Ovary (tissue), 7 donors: ENCODE measurements at regions not wholly inside any gene's neighbourhood (a gene's known extent, or its start where the extent isn't known, plus 50 kb on each side); places are given as distances from the start of the nearest gene placed in this dataset.

Source experiments
- DNase-seq, 5 donors: peaks; one replicate each; pipeline ENCODE4 v3.0.0-alpha.2; 2019 to 2020
- H3K27ac ChIP-seq, 2 donors: fragments of 200-600 bp; one replicate each; pipeline versions ENCODE4 v1.5.1 to v1.8.0; 2019 to 2022
- H3K27me3 ChIP-seq: fragments of 200-600 bp; one replicate; pipeline ENCODE4 v1.8.0; 2022
- H3K36me3 ChIP-seq: fragments of 200-600 bp; sonication (generic); one replicate; pipeline ENCODE4 v1.5.1; 2019
- H3K4me1 ChIP-seq: one replicate; pipeline ENCODE4 v1.8.1; 2013; ENCODE audit warnings: mild to moderate bottlenecking, moderate library complexity; ENCODE audit not compliant: insufficient read depth
- H3K4me3 ChIP-seq: fragments of 200-600 bp; sonication (generic); one replicate; pipeline ENCODE4 v1.5.1; 2017
- H3K9me3 ChIP-seq, 2 donors: fragments of 200-600 bp in 1 of 2; sonication (generic) in 1 of 2; one replicate each; pipeline versions ENCODE4 v1.5.1 to v1.8.1; 2013 to 2019; ENCODE audit warnings: mild to moderate bottlenecking in 1 of 2, moderate library complexity in 1 of 2
- CTCF ChIP-seq, 3 donors: fragments of 450-650 bp in 2 of 3; fragments of 200-600 bp in 1 of 3; IDR thresholded peaks; one replicate each; pipeline versions ENCODE4 v1.5.1 to v1.8.0; 2016 to 2022; ENCODE audit warnings: antibody characterized with exemption in 3 of 3, mild to moderate bottlenecking in 1 of 3
- EP300 ChIP-seq: sonication (generic); formaldehyde crosslinking; IDR thresholded peaks from one replicate; pipeline ENCODE4 v1.6.1; 2017; ENCODE audit warnings: antibody characterized with exemption
- POLR2A ChIP-seq: fragments of 450-650 bp; IDR thresholded peaks from one replicate; pipeline ENCODE4 v1.6.1; 2017; ENCODE audit warnings: antibody characterized with exemption, mild to moderate bottlenecking, moderate library complexity
- WGBS, 3 donors: extraction: QIAGEN DNeasy Blood & Tissue Kit in 1 of 3; methylation state at CpG; one replicate each; pipeline versions ENCODE4 v1.1.5 to v1.1.7; 2013 to 2017; 5-methylcytosine and 5-hydroxymethylcytosine counted together
- intact Hi-C, 4 donors: fragments of 100-400 bp; cut with DNase I; formaldehyde crosslinking; loops; one replicate each; pipeline versions ENCODE4 v1.11.0 to v1.15.1; 2022 to 2023
- donor health status: DM: no; HTN: no; CAD: no; lungs with moderate emphysema.
- donor health status: DM: no; HTN: no; CAD: no.
- donor health status: Bipolar disorder and iron deficiency.
- donor health status: DM: no; HTN: no; CAD: no.
- donor health status: DM: yes; HTN: yes; CAD: no.

- intact Hi-C loops, result no loop called here
- no peak for DNase-seq
- TF ChIP-seq EP300 (no peak), CTCF (IDR thresholded peaks at IDR 0.05) (no peak), POLR2A (no peak)
- no peaks in the 10 kb centered on the region for H3K27me3 ChIP-seq
- H3K9me3 ChIP-seq, result no peaks in the 10 kb centered on the region
- H3K36me3 ChIP-seq, result no peaks in the 10 kb centered on the region
- no peak overlapping the region for H3K27ac ChIP-seq
- no peak overlapping the region for H3K4me3 ChIP-seq
- no peaks in the 10 kb centered on the region for H3K4me1 ChIP-seq
- 81 to 85% (median 82%) methylated on average over 5 of the region's 5 CpGs for WGBS, 3 donors
Observed at GRCh38 chr2:188119112-188119838, 172.4 kb upstream of the GULP1 start.

GRCh38 chr2:188122985-188123384 lies 168.7 kb upstream of the GULP1 start:
- intact Hi-C loops, result no loop called here
- H3K9me3 ChIP-seq, result no peaks in the 10 kb centered on the region

GRCh38 chr2:188129677-188130076 lies 162.0 kb upstream of the GULP1 start:
- 86 to 91% (median 89%) methylated on average over 4 of the region's 4 CpGs for WGBS, 3 donors

More at GRCh38 chr2:188122985-188123384, 168.7 kb upstream of the GULP1 start:
- H3K27me3 ChIP-seq, result no peaks in the 10 kb centered on the region
- no peak overlapping the region for H3K27ac ChIP-seq
- TF ChIP-seq CTCF (IDR thresholded peaks at IDR 0.05) (no peak), EP300 (no peak), POLR2A (no peak)
- H3K4me3 ChIP-seq, result no peak overlapping the region
- no peaks in the 10 kb centered on the region for H3K36me3 ChIP-seq
- no peaks in the 10 kb centered on the region for H3K4me1 ChIP-seq
- DNase-seq, result no peak

GRCh38 chr2:188130317-188130716 lies 161.4 kb upstream of the GULP1 start:
- H3K36me3 ChIP-seq, result no peaks in the 10 kb centered on the region
- H3K4me3 ChIP-seq, result no peak overlapping the region
- intact Hi-C loops, result no loop called here
- no peaks in the 10 kb centered on the region for H3K4me1 ChIP-seq
- no peaks in the 10 kb centered on the region for H3K9me3 ChIP-seq
- TF ChIP-seq POLR2A (no peak), EP300 (no peak), CTCF (IDR thresholded peaks at IDR 0.05) (no peak)
- H3K27me3 ChIP-seq, result no peaks in the 10 kb centered on the region
- H3K27ac ChIP-seq, result no peak overlapping the region
- DNase-seq, result no peak

More at GRCh38 chr2:188129677-188130076, 162.0 kb upstream of the GULP1 start:
- Histone ChIP-seq H3K27ac (no peak overlapping the region), H3K27me3 (no peaks in the 10 kb centered on the region), H3K9me3 (no peaks in the 10 kb centered on the region), H3K4me1 (no peaks in the 10 kb centered on the region), H3K4me3 (no peak overlapping the region), H3K36me3 (no peaks in the 10 kb centered on the region)
- TF ChIP-seq EP300 (no peak), CTCF (IDR thresholded peaks at IDR 0.05) (no peak), POLR2A (no peak)
- intact Hi-C loops, result no loop called here
- no peak for DNase-seq
